Stimulated activated CD8-positive, alpha-beta memory T cell treated with anti-CD3 and anti-CD28 coated beads, Interleukin-12 subunit alpha, Interleukin-12 subunit beta, amount 100 ng/mL, for 4 hours (primary cell): ENCODE measurements at regions not wholly inside any gene's neighbourhood (a gene's known extent, or its start where the extent isn't known, plus 50 kb on each side); places are given as distances from the start of the nearest gene placed in this dataset.

Experiments
- DNase-seq: peaks from one replicate; pipeline ENCODE4 v3.0.0-alpha.2; 2020; ENCODE audit warnings: low read depth

DNA sequence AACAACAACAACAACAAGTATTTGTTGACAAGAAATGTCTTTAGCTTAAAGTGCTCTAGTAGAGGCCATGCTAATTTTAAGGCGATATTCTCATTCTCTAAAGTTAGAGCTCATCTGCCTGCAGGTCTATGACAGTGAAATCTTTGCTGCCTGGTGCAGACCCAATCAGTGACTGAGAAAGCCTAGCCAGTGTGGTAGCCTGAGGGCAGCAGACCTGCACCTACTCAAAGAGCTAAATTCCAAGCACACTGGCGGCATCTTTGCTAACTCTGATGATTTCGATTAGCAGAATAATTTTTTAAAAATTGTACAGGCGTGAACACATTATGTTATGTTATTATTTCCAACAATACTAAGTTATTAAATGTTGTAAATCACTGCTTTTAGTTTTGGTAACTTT lies 228.8 kb upstream of the RGMA start:
- no peak for DNase-seq

DNA sequence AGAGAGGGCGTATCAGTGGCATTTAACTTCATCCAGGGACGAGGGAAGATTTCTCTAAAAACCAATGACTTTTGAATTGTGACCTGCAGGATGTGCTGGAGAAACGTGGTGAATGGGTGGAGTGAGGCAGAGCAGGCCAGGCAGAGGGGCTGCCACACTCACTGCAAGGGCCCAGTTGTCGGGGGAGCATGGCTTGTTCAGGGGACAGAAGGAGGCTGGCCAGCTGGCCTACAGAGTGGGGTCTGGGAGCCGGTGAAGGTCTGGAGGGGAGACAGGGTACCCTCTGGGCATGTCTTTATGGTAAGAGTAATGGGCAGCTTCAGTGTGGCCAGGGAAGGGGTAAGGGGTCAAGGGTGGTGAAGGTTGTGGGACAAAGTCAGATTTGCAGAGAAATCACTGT lies 225.2 kb upstream of the RGMA start:
- no peak for DNase-seq

- no peak for DNase-seq
These were observed 224.0 kb upstream of the RGMA start for GRCh38 chr15:93312891-93313486.

DNA sequence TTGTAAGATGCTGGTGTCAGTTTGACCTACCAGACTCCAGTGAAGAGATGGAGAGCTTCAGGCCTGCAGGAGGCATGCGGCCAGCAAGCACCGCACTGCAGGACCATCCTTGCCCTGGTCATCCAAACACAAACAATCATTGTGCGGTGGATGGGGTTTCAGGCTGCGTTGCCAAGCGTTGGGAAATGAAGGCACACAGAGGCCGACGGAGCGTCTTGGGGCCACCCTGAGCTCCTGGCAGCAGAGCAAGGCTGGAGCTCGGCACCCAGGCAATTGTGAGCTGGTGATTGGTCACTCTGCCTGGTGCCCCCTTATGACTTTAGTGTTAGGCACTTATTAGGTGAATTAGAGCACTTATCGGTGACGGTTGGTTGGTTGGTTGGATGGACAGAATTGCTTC lies 222.6 kb upstream of the RGMA start:
- DNase-seq = no peak

DNA sequence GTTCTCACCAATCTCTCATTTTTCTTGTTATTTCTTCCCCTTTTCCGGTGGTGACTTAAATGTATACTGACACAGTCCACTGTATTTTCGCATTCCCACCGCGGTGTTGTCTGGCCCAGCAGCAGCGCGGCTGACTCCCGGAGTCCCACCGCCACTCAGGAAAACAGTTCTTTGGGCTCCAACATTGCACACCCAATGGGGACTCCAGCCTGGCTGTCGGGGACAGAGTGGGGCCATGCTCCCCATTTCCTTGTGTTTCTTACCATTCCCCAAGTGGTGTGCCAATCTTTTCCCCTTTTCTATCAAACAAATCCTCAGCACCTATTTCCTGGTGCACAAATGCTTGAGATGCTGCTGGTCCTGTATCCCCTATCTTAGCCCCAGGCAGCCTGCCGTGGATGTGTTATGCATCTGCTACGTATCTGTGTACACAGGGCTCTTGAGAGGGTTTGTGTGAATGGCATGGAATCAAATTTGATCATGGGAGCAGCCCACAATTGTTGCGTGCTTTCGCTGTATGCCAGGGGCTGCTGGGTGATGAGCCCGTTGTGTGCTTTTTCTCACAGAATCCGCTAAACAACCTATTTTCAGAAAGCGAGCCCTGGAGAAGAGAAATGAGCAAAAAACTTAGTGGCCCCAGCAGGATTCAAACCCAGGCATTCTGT lies 219.1 kb upstream of the RGMA start:
- DNase-seq = no peak

DNA sequence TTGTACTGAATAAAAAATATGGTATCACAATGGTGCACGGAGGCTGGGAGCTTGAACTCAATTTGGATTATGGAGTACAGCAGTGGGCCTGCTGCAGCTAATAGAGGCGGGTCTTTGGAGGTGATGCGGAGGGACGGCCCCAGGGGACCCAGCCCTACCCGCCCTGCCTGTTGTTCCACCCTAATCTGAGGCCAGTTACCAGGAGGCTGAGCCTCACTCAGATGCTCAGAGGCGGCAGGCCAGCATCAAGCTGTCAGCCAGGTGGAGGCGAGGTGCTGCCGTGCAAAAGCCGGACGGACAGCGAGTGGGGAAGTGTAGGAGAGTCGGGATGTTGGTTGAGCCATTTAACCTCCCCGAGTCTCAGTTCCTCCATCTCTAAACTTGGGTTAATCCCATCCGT lies 218.5 kb upstream of the RGMA start:
- no peak for DNase-seq

GRCh38 chr15:93305306-93305705 lies 216.3 kb upstream of the RGMA start:
- no peak for DNase-seq

DNA sequence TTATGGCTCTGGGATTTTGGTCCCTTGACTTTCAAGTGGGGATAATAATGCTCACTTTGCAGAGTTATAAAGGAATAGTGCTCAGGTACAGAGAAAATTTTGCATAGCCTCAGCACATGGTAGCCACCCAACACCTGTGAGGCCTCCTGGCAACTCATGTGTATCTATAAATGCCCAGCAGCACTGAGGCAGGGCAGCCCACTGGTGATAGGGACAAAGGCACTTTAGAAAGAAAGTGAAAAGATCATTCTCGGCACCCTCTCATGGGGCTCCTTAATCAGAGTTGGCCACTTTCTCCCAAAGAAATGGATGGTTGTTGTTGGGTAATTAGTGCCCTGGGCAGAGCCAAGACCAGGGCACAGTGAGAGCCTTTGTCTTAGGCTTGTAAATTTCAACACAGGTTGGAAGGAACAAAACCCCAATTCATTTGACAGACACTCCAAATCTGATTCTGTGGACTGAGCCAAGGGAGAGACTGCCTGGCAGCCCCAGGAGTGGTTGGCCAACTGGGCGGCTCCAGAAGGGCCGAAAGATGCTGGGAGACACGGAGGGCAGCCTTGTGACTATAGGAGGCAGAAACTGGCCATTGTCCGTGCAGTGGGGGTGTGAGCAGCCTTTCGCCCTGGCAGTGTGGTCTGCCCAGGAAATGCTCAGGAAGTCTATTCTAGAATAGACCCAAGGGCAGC lies 213.2 kb upstream of the RGMA start:
- DNase-seq = no peak

DNA sequence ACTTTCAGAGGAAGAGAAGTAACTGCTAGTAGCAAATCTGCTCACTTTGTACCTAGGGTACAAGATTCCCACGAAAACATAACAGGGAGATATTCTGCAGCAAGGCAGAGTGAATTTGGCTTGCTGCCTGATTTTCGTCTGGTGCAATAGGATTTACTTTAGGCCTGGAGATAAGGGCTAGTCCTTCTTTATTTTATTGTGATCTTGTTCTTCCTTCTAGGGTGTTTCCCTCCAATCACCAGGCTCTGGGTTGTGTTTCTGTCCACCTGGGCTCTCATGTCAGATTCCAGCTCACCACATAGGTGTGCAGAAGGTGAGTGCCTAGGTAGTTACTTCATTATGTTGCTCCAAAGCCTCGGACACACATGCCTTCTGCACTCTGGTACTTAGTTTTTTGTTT lies 211.8 kb upstream of the RGMA start:
- DNase-seq = no peak

- no peak for DNase-seq
These were observed 210.7 kb upstream of the RGMA start for GRCh38 chr15:93299675-93300074.

- DNase-seq = no peak
These were observed 209.9 kb upstream of the RGMA start for GRCh38 chr15:93298901-93299300.

DNA sequence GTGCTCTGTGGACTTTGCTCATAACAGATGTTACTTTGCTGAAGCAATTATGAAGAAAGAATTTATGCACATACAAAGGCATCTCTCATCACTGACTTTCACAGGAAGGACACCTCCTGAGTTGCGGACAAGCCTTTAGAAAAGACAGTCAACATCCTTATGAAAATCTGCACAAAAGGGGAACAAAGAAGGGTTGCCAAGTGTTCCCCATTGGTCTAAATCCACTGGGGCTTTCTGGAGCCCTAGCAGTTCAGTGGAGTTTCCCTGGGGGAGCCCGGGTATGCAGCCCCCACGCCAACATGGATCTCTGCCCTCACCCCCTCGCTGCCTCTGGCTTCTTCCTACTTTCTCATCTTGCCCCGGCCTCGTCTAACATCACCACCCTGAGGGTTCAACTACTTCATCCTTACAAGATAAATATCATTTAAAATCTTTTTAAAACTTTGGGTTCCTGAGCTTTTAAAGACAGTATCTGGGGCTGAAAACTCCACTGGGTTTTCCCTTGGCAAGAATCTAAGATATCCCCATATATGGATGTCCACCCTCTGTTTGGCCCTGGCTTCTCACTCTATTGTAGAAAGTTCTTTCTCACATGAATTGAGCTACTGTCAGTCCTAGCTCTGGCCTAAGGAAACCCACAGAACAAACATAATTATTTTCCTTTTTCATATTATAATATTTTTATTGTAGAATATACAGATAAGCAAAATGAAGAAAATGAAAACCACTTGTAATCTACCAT lies 207.9 kb upstream of the RGMA start:
- no peak for DNase-seq

GRCh38 chr15:93294896-93295295 lies 205.9 kb upstream of the RGMA start:
- no peak for DNase-seq

GRCh38 chr15:93294066-93294465 lies 205.1 kb upstream of the RGMA start:
- DNase-seq = no peak

- no peak for DNase-seq
These were observed 202.4 kb upstream of the RGMA start for GRCh38 chr15:93291380-93291779.

- no peak for DNase-seq
These were observed 201.6 kb upstream of the RGMA start for GRCh38 chr15:93290618-93290946.

GRCh38 chr15:93289941-93290617 lies 201.1 kb upstream of the RGMA start:
- no peak for DNase-seq

DNA sequence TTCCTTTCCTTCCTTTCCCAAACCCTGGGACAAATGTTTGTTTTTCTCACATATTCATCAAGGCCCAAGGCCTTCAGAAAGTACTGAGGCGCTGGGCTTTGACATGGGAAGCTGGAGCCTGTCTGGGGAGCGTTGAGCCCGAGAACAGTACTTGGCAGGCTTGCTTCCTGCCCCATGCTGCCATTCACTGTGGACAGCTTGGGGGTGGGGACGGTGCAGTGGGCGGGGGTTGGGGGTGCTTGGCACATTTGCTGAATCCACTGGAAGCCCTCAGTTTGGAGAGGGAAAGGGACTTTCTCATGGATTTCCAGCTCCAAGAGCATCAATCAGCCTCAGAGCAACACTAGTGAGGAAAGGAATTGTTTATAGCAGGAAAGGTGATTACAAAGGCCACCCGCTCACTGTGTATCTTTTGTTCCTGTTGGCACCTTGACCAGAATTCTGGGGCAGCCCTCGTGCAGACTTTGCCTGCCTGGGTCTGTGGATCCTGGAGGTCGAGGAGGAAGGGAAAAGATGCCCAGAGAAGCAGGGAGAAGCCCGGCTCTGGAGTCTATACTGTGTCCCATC lies 199.8 kb upstream of the RGMA start:
- no peak for DNase-seq

DNA sequence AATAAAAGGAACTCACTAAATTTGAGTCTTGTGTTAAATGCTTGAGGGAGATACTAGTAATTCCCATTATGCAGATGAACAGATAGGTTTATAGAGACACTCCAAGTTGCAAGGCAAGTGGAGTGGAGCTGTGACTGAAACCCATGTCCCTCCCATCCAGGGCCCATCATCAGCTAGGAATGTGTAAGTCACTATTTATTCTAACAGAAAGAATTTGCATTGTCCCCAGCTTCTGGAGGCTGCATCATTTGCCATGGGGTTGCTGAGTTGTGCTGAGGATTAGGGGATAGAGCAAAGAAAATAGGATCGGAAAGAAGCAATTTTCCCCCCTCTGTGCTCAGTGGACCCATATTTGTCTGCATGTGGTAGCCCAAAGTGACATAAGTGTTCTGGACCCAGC lies 197.4 kb upstream of the RGMA start:
- DNase-seq = no peak

- DNase-seq = no peak
These were observed 194.8 kb upstream of the RGMA start for GRCh38 chr15:93283854-93284253.

DNA sequence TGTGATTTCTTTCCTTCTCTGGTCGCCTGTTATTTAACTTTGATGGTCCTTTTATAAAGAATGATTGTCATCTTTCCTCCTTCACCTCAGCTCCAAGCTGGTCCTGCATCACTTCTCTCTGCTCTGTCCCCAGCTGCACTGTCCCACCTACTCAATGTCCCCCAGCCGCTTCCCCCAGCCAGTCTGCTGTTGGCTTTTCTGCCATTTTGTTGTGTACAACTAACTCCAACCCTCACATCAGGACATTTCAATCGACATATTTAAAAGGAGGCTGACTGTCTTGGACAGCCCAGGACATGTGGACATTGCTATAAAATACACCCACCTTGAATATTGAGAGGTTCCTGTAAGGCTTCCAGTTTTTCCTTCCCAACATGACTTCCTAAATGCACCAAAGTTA lies 193.8 kb upstream of the RGMA start:
- DNase-seq = no peak

- no peak for DNase-seq
These were observed 189.8 kb upstream of the RGMA start for GRCh38 chr15:93278783-93279182.
